ENCODE measurements at regions not wholly inside any gene's neighbourhood (a gene's known extent, or its start where the extent isn't known, plus 50 kb on each side); places are given as distances from the start of the nearest gene placed in this dataset.
"Not testable (repeated sequence)": the region's sequence is repeated elsewhere in the genome, so short reads cannot be mapped to it uniquely, and the experiment has no call there.

DNA sequence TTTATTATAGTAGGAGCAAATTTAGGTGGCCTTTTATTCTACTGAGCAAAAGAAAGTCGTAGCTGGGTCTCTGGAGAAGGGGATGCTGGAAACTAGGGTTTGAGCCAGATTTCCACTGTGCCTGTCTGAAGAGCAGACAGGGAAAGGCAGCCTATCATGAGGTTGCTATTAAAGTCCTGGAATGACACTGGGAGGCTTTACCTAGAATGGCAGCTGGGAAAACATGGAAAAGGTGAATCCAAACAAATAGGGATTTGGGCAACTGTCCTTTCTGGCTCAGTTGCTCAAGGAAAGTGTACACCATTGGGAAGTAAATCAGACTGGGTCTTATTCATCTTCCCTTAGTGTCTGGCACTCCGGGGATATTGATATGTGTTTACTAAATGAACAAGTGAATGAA is 154.6 kb downstream of the MTX2 start (continued):
- TF ChIP-seq, protein P1, sequence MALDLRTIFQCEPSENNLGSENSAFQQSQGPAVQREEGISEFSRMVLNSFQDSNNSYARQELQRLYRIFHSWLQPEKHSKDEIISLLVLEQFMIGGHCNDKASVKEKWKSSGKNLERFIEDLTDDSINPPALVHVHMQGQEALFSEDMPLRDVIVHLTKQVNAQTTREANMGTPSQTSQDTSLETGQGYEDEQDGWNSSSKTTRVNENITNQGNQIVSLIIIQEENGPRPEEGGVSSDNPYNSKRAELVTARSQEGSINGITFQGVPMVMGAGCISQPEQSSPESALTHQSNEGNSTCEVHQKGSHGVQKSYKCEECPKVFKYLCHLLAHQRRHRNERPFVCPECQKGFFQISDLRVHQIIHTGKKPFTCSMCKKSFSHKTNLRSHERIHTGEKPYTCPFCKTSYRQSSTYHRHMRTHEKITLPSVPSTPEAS (tag by site-specific recombination; IDR thresholded peaks at IDR 0.05): no peak

DNA sequence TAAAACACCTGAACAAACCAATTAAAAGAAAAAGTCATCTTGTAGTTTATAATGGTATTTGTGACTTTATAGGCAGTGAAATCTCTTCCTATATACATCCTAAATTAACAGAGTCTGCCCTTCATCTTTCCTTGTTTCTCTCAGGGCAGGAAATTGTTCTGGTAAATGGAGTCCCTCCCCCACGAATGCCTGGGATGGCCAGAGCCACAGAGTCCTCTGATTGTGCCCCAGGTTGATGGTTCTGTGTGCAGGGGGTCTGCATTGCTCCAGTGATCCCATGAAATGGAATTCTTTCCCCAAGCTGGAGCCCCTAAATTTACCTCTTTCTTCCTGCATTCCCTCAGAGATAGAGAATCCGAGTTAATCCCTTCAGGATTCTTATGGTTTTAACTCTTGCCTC is 155.5 kb downstream of the MTX2 start:
- no peaks in the 10 kb centered on the region for H3K36me3 ChIP-seq (ENCODE audit: control insufficient read depth in 2 of 2, insufficient read depth in 1 of 2, low read length in 2 of 2)
- no peaks in the 10 kb centered on the region for H3K9me3 ChIP-seq (ENCODE audit: control insufficient read depth, insufficient read depth, low read depth, low read length)
- H3K4me1 ChIP-seq (ENCODE audit: control insufficient read depth, insufficient read depth, low read length): no peaks in the 10 kb centered on the region
- H3K4me3 ChIP-seq (ENCODE audit: low read depth, low read length): no peak overlapping the region
- ChIA-PET POLR2A (no interaction called here), CTCF (no interaction called here)
- H3K27ac ChIP-seq (ENCODE audit: extremely low read depth, low read depth, low read length): no peak overlapping the region
- TF ChIP-seq ZNF23 (tag by site-specific recombination; IDR thresholded peaks at IDR 0.05; ENCODE audit: borderline replicate concordance) (no peak), ZNF416 (tag by site-specific recombination; IDR thresholded peaks at IDR 0.05) (no peak), SCRT1 (tag by site-specific recombination; IDR thresholded peaks at IDR 0.05; ENCODE audit: borderline replicate concordance) (no peak), ZNF488 (tag by site-specific recombination; IDR thresholded peaks at IDR 0.05) (no peak), BCL11B (tag by site-specific recombination; IDR thresholded peaks at IDR 0.05; ENCODE audit: low read depth) (no peak)

GRCh38 chr2:176427549-176427948 is 158.3 kb downstream of the MTX2 start:
- no peaks in the 10 kb centered on the region for H3K9me3 ChIP-seq (ENCODE audit: control insufficient read depth, insufficient read depth, low read depth, low read length)
- no peak overlapping the region for H3K27ac ChIP-seq (ENCODE audit: extremely low read depth, low read depth, low read length)
- H3K4me3 ChIP-seq (ENCODE audit: low read depth, low read length): no peak overlapping the region
- TF ChIP-seq GLI2 (tag by site-specific recombination; IDR thresholded peaks at IDR 0.05; ENCODE audit: borderline replicate concordance, low read depth) (no peak), ZBTB1 (tag by site-specific recombination; IDR thresholded peaks at IDR 0.05) (no peak), ZBTB44 (tag by site-specific recombination; IDR thresholded peaks at IDR 0.05) (no peak), ZNF362 (tag by site-specific recombination; IDR thresholded peaks at IDR 0.05) (no peak), ZNF629 (tag by site-specific recombination; IDR thresholded peaks at IDR 0.05) (no peak), ZNF24 (tag by site-specific recombination; IDR thresholded peaks at IDR 0.05) (no peak), REST (tag by site-specific recombination; IDR thresholded peaks at IDR 0.05) (no peak)
- TF ChIP-seq, protein P2, sequence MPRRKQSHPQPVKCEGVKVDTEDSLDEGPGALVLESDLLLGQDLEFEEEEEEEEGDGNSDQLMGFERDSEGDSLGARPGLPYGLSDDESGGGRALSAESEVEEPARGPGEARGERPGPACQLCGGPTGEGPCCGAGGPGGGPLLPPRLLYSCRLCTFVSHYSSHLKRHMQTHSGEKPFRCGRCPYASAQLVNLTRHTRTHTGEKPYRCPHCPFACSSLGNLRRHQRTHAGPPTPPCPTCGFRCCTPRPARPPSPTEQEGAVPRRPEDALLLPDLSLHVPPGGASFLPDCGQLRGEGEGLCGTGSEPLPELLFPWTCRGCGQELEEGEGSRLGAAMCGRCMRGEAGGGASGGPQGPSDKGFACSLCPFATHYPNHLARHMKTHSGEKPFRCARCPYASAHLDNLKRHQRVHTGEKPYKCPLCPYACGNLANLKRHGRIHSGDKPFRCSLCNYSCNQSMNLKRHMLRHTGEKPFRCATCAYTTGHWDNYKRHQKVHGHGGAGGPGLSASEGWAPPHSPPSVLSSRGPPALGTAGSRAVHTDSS (tag by site-specific recombination; IDR thresholded peaks at IDR 0.05): no peak
- ChIA-PET CTCF (no interaction called here), POLR2A (no interaction called here)
- H3K4me1 ChIP-seq (ENCODE audit: control insufficient read depth, insufficient read depth, low read length): no peaks in the 10 kb centered on the region
- no peaks in the 10 kb centered on the region for H3K36me3 ChIP-seq (ENCODE audit: control insufficient read depth in 2 of 2, insufficient read depth in 1 of 2, low read length in 2 of 2)

GRCh38 chr2:176428944-176429469 is 159.8 kb downstream of the MTX2 start:
- CTCF ChIA-PET: interaction anchor here (0.7 kb wide), 1 partner anchor 27 kb away, joined by 3 read pairs; no protein-coding TSS in a partner anchor
- H3K36me3 ChIP-seq (ENCODE audit: control insufficient read depth in 2 of 2, insufficient read depth in 1 of 2, low read length in 2 of 2); H3K9me3 ChIP-seq (ENCODE audit: control insufficient read depth, insufficient read depth, low read depth, low read length); H3K4me1 ChIP-seq (ENCODE audit: control insufficient read depth, insufficient read depth, low read length); H3K27ac ChIP-seq (ENCODE audit: extremely low read depth, low read depth, low read length); POLR2A ChIA-PET; H3K4me3 ChIP-seq (ENCODE audit: low read depth, low read length): not testable (repeated sequence)
